ENCODE measurements at regions not wholly inside any gene's neighbourhood (a gene's known extent, or its start where the extent isn't known, plus 50 kb on each side); places are given as distances from the start of the nearest gene placed in this dataset.

- no peak overlapping the region for H3K18ac ChIP-seq (ENCODE audit: insufficient read length, low read depth, low read length)
- H3K9ac ChIP-seq (ENCODE audit: extremely low read depth, insufficient read length, low read length): no peak overlapping the region
- H2AK5ac ChIP-seq (ENCODE audit: insufficient read length, low read length): no peak overlapping the region
- no peak overlapping the region for H3K4ac ChIP-seq (ENCODE audit: low read depth, low read length)
- no peak overlapping the region for H3K56ac ChIP-seq (ENCODE audit: insufficient read length, low read depth, low read length)
- H3K4me2 ChIP-seq (ENCODE audit: insufficient read depth, insufficient read length, low read length): no peak overlapping the region
- no peak overlapping the region for H2AFZ ChIP-seq (ENCODE audit: low read length)
- H3K14ac ChIP-seq (ENCODE audit: insufficient read depth, low read length): no peak overlapping the region
- no peak overlapping the region for H2BK5ac ChIP-seq (ENCODE audit: insufficient read length, low read length)
- H3K27me3 Mint-ChIP-seq (ENCODE audit: low read depth): no peaks in the 10 kb centered on the region
- no peak for TF ChIP-seq CTCF (conservative IDR thresholded peaks at IDR 0.05)
- H3K23ac ChIP-seq (ENCODE audit: insufficient read length, low read depth, low read length): no peak overlapping the region
- H3K79me2 ChIP-seq (ENCODE audit: insufficient read depth, low read length): no peaks in the 10 kb centered on the region
- H3K9me3 Mint-ChIP-seq: no peaks in the 10 kb centered on the region
- H4K8ac ChIP-seq (replicated peaks; ENCODE audit: insufficient read length, low read depth, low read length): no peak overlapping the region
- DNase-seq: no peak
- no peak overlapping the region for H3K4me3 Mint-ChIP-seq
- no peaks in the 10 kb centered on the region for H3K4me1 Mint-ChIP-seq
- H3K4me1 ChIP-seq (ENCODE audit: insufficient read depth, low read length): no peaks in the 10 kb centered on the region
- H3K23me2 ChIP-seq (ENCODE audit: insufficient read length, low read depth, low read length, poor library complexity, severe bottlenecking): no peaks in the 10 kb centered on the region
- WGBS (ENCODE audit: extremely low coverage, insufficient read length, low lambda C conversion rate): no CpG with 5 or more reads among the region's 1 CpG
- no peak overlapping the region for H2BK12ac ChIP-seq (ENCODE audit: insufficient read length, low read depth, low read length)
- no peak overlapping the region for H2BK20ac ChIP-seq (ENCODE audit: low read depth, low read length, poor library complexity, severe bottlenecking)
- no peak overlapping the region for H2BK15ac ChIP-seq (ENCODE audit: low read depth, low read length)
- no peaks in the 10 kb centered on the region; the same call in 1 of the 2 replicates for H3K27me3 ChIP-seq (ENCODE audit: insufficient read depth, low read length)
- H3K79me1 ChIP-seq (ENCODE audit: insufficient read depth, low read depth, low read length, poor library complexity, severe bottlenecking): no peaks in the 10 kb centered on the region
- no peak overlapping the region for H3K27ac ChIP-seq (ENCODE audit: insufficient read length, low read depth, low read length)
- no peaks in the 10 kb centered on the region for H4K20me1 ChIP-seq (ENCODE audit: control insufficient read depth, insufficient read depth, insufficient read length)
- H4K91ac ChIP-seq (ENCODE audit: insufficient read length, low read depth, low read length): no peak overlapping the region
- no peak overlapping the region for H3K27ac Mint-ChIP-seq
- no peak overlapping the region for H3T11ph ChIP-seq (ENCODE audit: low read length)
- H4K5ac ChIP-seq (ENCODE audit: insufficient read length, low read depth, low read length): no peak overlapping the region
- H2BK120ac ChIP-seq (ENCODE audit: low read depth, low read length, poor library complexity, severe bottlenecking): no peak overlapping the region
- no peaks in the 10 kb centered on the region for H3K9me3 ChIP-seq (ENCODE audit: control insufficient read depth, low read depth, low read length)
- no peaks in the 10 kb centered on the region for H3K36me3 Mint-ChIP-seq (ENCODE audit: insufficient read depth in 1 of 3, low read depth in 3 of 3)
Observed at GRCh38 chr2:173711816-173712215, 253.4 kb downstream of the SP3 start.
